Loucy (cell line): ENCODE measurements at regions not wholly inside any gene's neighbourhood (a gene's known extent, or its start where the extent isn't known, plus 50 kb on each side); places are given as distances from the start of the nearest gene placed in this dataset.

Experiments
- H2AFZ ChIP-seq: fragments of 200-600 bp; sonication (generic); 2 replicates; pipeline ENCODE4 v1.6.0; 2016; ENCODE audit warnings: antibody characterized with exemption, mild to moderate bottlenecking, low read length, moderate library complexity
- H3F3A ChIP-seq: fragments of 200-600 bp; 2 replicates; pipeline ENCODE4 v1.6.0; 2016; ENCODE audit warnings: antibody characterized with exemption, low read depth, mild to moderate bottlenecking
- H3K27me3 ChIP-seq: fragments of 200-600 bp; sonication (generic); 2 replicates; pipeline ENCODE4 v1.6.1; 2014; ENCODE audit warnings: low read length, mild to moderate bottlenecking; ENCODE audit not compliant: insufficient read depth, poor library complexity, severe bottlenecking
- H3K36me3 ChIP-seq: fragments of 200-600 bp; sonication (generic); 2 replicates; pipeline ENCODE4 v1.6.1; 2016; ENCODE audit warnings: low read length; ENCODE audit not compliant: insufficient read depth
- H3K4me1 ChIP-seq: fragments of 200-600 bp; sonication (generic); 2 replicates; pipeline ENCODE4 v1.5.1; 2014; ENCODE audit warnings: low read length, mild to moderate bottlenecking; ENCODE audit not compliant: insufficient read depth, poor library complexity, severe bottlenecking
- H3K4me2 ChIP-seq: fragments of 200-600 bp; sonication (generic); 2 replicates; pipeline ENCODE4 v1.6.0; 2014; ENCODE audit warnings: antibody characterized with exemption, low read length, low read depth, mild to moderate bottlenecking; ENCODE audit not compliant: poor library complexity, severe bottlenecking
- H3K4me3 ChIP-seq: fragments of 200-600 bp; sonication (generic); 2 replicates; pipeline ENCODE4 v1.5.1; 2014; ENCODE audit warnings: low read length, mild to moderate bottlenecking, mixed read lengths; ENCODE audit not compliant: poor library complexity, severe bottlenecking
- H3K79me2 ChIP-seq: fragments of 200-600 bp; sonication (generic); 2 replicates; pipeline ENCODE4 v1.6.1; 2014; ENCODE audit warnings: low read length; ENCODE audit not compliant: insufficient read depth
- H3K9ac ChIP-seq: fragments of 200-600 bp; sonication (generic); 2 replicates; pipeline ENCODE4 v1.6.0; 2014; ENCODE audit warnings: mild to moderate bottlenecking, low read depth, low read length, moderate library complexity; ENCODE audit not compliant: poor library complexity, severe bottlenecking
- H3K9me2 ChIP-seq: fragments of 200-600 bp; sonication (generic); replicated peaks from 2 replicates; pipeline ENCODE4 v1.6.1; 2016; ENCODE audit warnings: low read depth, low read length, mixed read lengths
- H3K9me3 ChIP-seq: fragments of 200-600 bp; sonication (generic); 2 replicates; pipeline ENCODE4 v1.6.1; 2014; ENCODE audit warnings: mild to moderate bottlenecking, antibody characterized with exemption, low read length, low read depth; ENCODE audit not compliant: insufficient read depth
- H4K20me1 ChIP-seq: fragments of 200-600 bp; sonication (generic); 2 replicates; pipeline ENCODE4 v1.6.0; 2014; ENCODE audit warnings: antibody characterized with exemption, low read length, mild to moderate bottlenecking; ENCODE audit not compliant: insufficient read depth, poor library complexity, severe bottlenecking
- EZH2phosphoT487 ChIP-seq: fragments of 200-600 bp; IDR thresholded peaks from 2 replicates; pipeline ENCODE4 v1.6.1; 2018; ENCODE audit warnings: antibody characterized with exemption, mild to moderate bottlenecking, moderate library complexity, borderline replicate concordance
- TF ChIP-seq, protein P1 (sequence below): fragments of 200-600 bp; sonication (generic); conservative IDR thresholded peaks from 2 replicates; pipeline ENCODE4 v1.5.1; 2014; ENCODE audit warnings: mild to moderate bottlenecking, antibody characterized with exemption, low read length

DNA sequence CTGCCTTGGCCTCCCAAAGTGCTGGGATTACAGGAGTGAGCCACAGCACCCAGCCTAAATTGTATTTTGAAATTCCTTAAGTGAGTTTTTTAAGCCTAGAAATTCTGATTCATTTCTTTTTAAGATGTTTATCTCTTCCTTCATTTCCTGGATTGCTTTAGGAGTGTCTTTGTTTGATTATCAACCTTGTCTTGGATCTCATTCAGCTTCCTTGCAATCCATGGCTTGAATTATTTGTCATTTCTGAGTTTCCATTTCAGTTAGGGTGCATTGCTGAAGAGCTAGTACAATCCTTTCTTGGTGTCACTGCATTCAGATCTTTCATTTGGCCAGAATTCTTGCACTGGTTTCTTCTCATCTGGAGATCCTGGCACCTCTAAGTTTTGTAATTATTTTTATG lies 606.4 kb upstream of the ZNF804A start:
- no peak overlapping the region for H3K4me3 ChIP-seq
- no peaks in the 10 kb centered on the region for H3K36me3 ChIP-seq
- no peaks in the 10 kb centered on the region for H4K20me1 ChIP-seq
- no peak overlapping the region for H3K9ac ChIP-seq
- no peaks in the 10 kb centered on the region for H3K4me1 ChIP-seq
- no peak overlapping the region for H2AFZ ChIP-seq
- H3K79me2 ChIP-seq: no peaks in the 10 kb centered on the region
- H3F3A ChIP-seq: no peaks in the 10 kb centered on the region
- no peak overlapping the region for H3K4me2 ChIP-seq
- TF ChIP-seq EZH2phosphoT487: no peak
- TF ChIP-seq, protein P1, sequence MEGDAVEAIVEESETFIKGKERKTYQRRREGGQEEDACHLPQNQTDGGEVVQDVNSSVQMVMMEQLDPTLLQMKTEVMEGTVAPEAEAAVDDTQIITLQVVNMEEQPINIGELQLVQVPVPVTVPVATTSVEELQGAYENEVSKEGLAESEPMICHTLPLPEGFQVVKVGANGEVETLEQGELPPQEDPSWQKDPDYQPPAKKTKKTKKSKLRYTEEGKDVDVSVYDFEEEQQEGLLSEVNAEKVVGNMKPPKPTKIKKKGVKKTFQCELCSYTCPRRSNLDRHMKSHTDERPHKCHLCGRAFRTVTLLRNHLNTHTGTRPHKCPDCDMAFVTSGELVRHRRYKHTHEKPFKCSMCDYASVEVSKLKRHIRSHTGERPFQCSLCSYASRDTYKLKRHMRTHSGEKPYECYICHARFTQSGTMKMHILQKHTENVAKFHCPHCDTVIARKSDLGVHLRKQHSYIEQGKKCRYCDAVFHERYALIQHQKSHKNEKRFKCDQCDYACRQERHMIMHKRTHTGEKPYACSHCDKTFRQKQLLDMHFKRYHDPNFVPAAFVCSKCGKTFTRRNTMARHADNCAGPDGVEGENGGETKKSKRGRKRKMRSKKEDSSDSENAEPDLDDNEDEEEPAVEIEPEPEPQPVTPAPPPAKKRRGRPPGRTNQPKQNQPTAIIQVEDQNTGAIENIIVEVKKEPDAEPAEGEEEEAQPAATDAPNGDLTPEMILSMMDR: no peak
- H3K9me2 ChIP-seq: no peaks in the 10 kb centered on the region
- H3K9me3 ChIP-seq: no peaks in the 10 kb centered on the region
- no peaks in the 10 kb centered on the region for H3K27me3 ChIP-seq

DNA sequence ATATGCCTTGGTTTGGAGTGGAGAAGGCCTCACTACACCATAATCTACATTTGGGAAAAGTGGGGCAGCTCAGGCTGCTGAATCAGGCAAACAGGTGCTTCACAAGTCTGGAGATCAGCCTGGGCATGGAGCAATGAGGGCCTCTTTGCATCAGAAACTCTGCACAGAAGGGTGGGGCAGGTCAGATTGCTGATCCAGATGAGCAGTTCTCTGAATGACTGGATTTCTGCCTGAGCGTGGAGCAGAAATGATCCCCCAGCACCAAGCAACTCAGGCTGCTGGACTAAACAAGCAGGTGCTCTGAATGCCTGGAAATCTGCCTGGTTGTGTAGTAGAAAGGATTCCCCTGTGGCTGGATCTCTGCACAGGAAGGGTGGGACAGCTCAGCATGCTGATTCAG lies 605.3 kb upstream of the ZNF804A start:
- no peaks in the 10 kb centered on the region for H3F3A ChIP-seq
- no peak overlapping the region for H2AFZ ChIP-seq
- no peak overlapping the region for H3K4me2 ChIP-seq
- H3K27me3 ChIP-seq: no peaks in the 10 kb centered on the region
- no peaks in the 10 kb centered on the region for H4K20me1 ChIP-seq
- no peak overlapping the region for H3K9ac ChIP-seq
- no peaks in the 10 kb centered on the region for H3K79me2 ChIP-seq
- no peak overlapping the region for H3K4me3 ChIP-seq
- no peaks in the 10 kb centered on the region for H3K9me3 ChIP-seq
- TF ChIP-seq, protein P1: no peak
- TF ChIP-seq EZH2phosphoT487: no peak
- H3K36me3 ChIP-seq: no peaks in the 10 kb centered on the region
- no peaks in the 10 kb centered on the region for H3K4me1 ChIP-seq
- H3K9me2 ChIP-seq: no peaks in the 10 kb centered on the region

DNA sequence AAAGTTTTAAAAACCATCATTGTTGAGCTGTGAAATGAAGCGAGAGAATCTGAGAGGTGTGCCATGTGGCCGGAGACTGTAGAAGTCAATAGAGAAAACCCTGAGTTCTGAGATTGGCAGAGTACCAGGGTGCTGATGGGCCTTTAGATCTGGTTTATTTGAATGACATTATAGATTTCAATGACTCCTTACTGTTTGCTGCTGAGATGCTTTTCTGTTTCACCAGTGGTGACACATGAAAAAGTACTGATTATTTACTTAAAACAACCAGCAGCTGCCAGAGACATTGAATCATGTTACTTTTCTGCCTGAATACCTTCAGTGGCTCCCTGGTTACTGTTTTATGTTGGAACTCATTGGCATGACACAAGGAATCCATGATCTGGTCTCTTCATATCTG lies 602.7 kb upstream of the ZNF804A start:
- Histone ChIP-seq H3K4me3 (no peak overlapping the region), H3K9me3 (no peaks in the 10 kb centered on the region), H3K4me2 (no peak overlapping the region), H3K9ac (no peak overlapping the region), H3F3A (no peaks in the 10 kb centered on the region), H3K4me1 (no peaks in the 10 kb centered on the region), H3K9me2 (no peaks in the 10 kb centered on the region), H2AFZ (no peak overlapping the region), H3K36me3 (no peaks in the 10 kb centered on the region), H3K79me2 (no peaks in the 10 kb centered on the region), H4K20me1 (no peaks in the 10 kb centered on the region), H3K27me3 (no peaks in the 10 kb centered on the region)
- TF ChIP-seq, protein P1: no peak
- TF ChIP-seq EZH2phosphoT487: no peak
